Eye (tissue), 1 donor: ENCODE measurements at regions not wholly inside any gene's neighbourhood (a gene's known extent, or its start where the extent isn't known, plus 50 kb on each side); places are given as distances from the start of the nearest gene placed in this dataset.

Experiments
- DNase-seq: peaks from one replicate; pipeline ENCODE4 v3.0.0-alpha.2; 2015

GRCh38 chr4:123288309-123289025 is 108.1 kb upstream of the SPRY1 start:
- no peak for DNase-seq

GRCh38 chr4:123291329-123291728 is 105.3 kb upstream of the SPRY1 start:
- DNase-seq: peak; percentile 48

- DNase-seq: no peak
These were observed 98.8 kb upstream of the SPRY1 start for GRCh38 chr4:123297836-123298235.

- no peak for DNase-seq
These were observed 98.3 kb upstream of the SPRY1 start for GRCh38 chr4:123298261-123298660.

- no peak for DNase-seq
These were observed 97.8 kb upstream of the SPRY1 start for GRCh38 chr4:123298801-123299200.

GRCh38 chr4:123299212-123299691 is 97.3 kb upstream of the SPRY1 start:
- peak; percentile 19 for DNase-seq

- DNase-seq: no peak
These were observed 96.2 kb upstream of the SPRY1 start for GRCh38 chr4:123300222-123301039.

- no peak for DNase-seq
These were observed 94.7 kb upstream of the SPRY1 start for GRCh38 chr4:123301923-123302322.

- DNase-seq: peak; percentile 80
These were observed 92.2 kb upstream of the SPRY1 start for GRCh38 chr4:123304151-123304964.

GRCh38 chr4:123305736-123306135 is 90.9 kb upstream of the SPRY1 start:
- peak; percentile 55 for DNase-seq

GRCh38 chr4:123306769-123307168 is 89.8 kb upstream of the SPRY1 start:
- no peak for DNase-seq

- no peak for DNase-seq
These were observed 87.9 kb upstream of the SPRY1 start for GRCh38 chr4:123308667-123309066.

- DNase-seq: no peak
These were observed 84.5 kb upstream of the SPRY1 start for GRCh38 chr4:123312116-123312515.

GRCh38 chr4:123312951-123313592 is 83.5 kb upstream of the SPRY1 start:
- DNase-seq: peak; percentile 16

GRCh38 chr4:123315617-123316016 is 81.0 kb upstream of the SPRY1 start:
- DNase-seq: no peak

GRCh38 chr4:123317211-123317610 is 79.4 kb upstream of the SPRY1 start:
- no peak for DNase-seq

- no peak for DNase-seq
These were observed 77.0 kb upstream of the SPRY1 start for GRCh38 chr4:123319639-123320038.

GRCh38 chr4:123323998-123324397 is 72.6 kb upstream of the SPRY1 start:
- DNase-seq: no peak

GRCh38 chr4:123325241-123325681 is 71.3 kb upstream of the SPRY1 start:
- DNase-seq: no peak

GRCh38 chr4:123327346-123327745 is 69.2 kb upstream of the SPRY1 start:
- peak; percentile 55 for DNase-seq

GRCh38 chr4:123327846-123328429 is 68.7 kb upstream of the SPRY1 start:
- no peak for DNase-seq

GRCh38 chr4:123338715-123339114 is 57.9 kb upstream of the SPRY1 start:
- no peak for DNase-seq
